ENCODE measurements at regions not wholly inside any gene's neighbourhood (a gene's known extent, or its start where the extent isn't known, plus 50 kb on each side); places are given as distances from the start of the nearest gene placed in this dataset.

GRCh38 chr15:70164910-70165715 lies 67.4 kb upstream of the TLE3 start:
- DNase-seq (ENCODE audit: low read depth), result no peak
- H3K4me3 ChIP-seq (ENCODE audit: control insufficient read depth, low read depth, low read length), result no peak overlapping the region
- no peak for TF ChIP-seq CTCF (IDR thresholded peaks at IDR 0.05; ENCODE audit: control insufficient read depth, insufficient read depth, low read depth, low read length, missing control alignments)

DNA sequence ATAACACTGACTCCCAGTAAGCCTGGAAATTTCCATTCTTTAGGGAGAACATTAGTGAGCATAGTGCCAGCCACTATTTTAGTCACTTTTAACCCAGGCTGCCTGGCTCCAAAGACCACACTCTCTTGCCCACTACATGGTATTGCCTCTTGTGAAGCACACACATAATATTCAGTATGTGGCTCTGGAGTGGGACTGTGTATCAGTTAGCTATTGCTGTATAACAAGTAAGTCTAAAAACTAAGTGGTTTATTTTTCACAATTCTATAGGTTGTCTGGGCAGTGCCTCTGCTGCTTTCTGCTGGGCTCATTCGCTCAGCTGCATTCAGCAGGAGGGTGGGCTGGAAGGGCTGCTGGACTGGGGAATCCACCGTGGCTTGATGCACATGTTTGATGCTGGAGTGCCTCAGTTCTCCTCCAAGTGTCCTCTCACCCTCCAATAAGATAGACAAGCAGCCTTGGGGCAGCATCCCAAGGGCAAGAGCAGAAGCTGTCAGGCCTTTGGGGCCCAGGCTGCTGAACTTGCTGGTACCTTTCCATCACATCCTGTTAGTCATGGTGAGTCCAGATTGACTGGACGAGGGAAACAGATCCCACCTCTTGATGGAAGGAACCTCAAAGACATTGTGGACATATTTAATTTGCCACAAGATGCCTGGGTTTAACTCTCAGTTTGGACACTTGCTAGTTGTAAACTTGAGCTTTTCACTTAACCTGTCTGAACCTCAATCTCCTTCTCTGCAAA lies 66.6 kb upstream of the TLE3 start:
- no peak for TF ChIP-seq CTCF (IDR thresholded peaks at IDR 0.05; ENCODE audit: control insufficient read depth, insufficient read depth, low read depth, low read length, missing control alignments)
- H3K4me3 ChIP-seq (ENCODE audit: control insufficient read depth, low read depth, low read length), result no peak overlapping the region

DNA sequence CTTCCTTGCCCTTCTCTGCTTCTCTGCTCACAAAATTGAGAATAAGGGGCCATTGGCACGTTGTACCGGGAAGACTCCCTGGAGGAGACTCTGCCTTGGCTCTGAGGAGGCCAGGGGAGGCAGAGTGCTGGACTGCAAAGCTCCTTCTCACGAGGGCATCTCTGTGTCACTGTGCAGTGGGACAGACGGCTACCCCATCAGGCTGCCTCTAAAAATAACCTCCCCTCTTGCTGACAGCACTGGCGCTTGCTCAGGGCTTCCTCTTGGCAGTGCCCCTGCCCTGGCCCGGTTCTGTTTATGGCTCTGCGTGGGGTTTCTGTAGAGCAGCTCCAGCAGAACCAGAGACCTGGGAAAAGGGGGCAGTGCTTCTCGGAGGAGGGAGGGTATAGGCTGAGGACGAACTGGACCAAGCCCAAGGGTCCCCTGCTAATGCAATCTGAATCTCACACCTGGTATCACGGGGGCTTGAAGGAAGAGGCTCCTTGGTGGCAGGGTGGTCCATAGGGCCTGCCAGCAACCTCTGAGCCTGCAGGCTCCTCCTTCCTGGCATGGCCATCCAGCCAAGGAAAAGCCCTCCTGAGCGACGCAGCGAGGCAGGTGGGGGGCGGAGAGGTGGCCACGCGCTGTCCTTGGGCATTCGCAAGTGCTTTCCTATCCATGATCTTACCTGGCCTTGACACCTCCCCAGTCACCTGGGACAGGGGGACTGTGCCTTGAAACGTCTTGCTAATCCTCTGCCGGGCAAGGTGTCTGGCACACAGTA lies 63.3 kb upstream of the TLE3 start:
- DNase-seq (ENCODE audit: low read depth), result no peak
- no peak for TF ChIP-seq CTCF (IDR thresholded peaks at IDR 0.05; ENCODE audit: control insufficient read depth, insufficient read depth, low read depth, low read length, missing control alignments)
- H3K4me3 ChIP-seq (ENCODE audit: control insufficient read depth, low read depth, low read length), result no peak overlapping the region

More for the DNA sequence above, 66.6 kb upstream of the TLE3 start:
- DNase-seq (ENCODE audit: low read depth), result no peak

GRCh38 chr15:70160267-70160666 lies 62.5 kb upstream of the TLE3 start:
- no peak for TF ChIP-seq CTCF (IDR thresholded peaks at IDR 0.05; ENCODE audit: control insufficient read depth, insufficient read depth, low read depth, low read length, missing control alignments)
- H3K4me3 ChIP-seq (ENCODE audit: control insufficient read depth, low read depth, low read length), result no peak overlapping the region
- DNase-seq (ENCODE audit: low read depth), result no peak

DNA sequence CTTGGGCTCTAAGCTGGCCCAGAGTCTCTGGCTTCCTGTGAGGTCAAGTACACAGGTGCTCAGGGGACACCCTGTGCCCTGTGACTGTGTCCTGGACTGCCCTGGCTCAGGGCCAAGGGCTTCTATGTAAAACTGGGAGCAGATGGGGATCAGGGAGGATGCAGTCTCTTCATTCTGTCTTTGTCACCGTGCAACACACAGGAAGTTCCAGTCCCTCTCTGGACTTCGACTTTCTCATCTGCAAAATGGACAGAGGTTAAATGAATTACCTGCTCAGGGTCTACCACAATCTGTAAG lies 61.9 kb upstream of the TLE3 start:
- no peak for TF ChIP-seq CTCF (IDR thresholded peaks at IDR 0.05; ENCODE audit: control insufficient read depth, insufficient read depth, low read depth, low read length, missing control alignments)
- no peak overlapping the region for H3K4me3 ChIP-seq (ENCODE audit: control insufficient read depth, low read depth, low read length)
- no peak for DNase-seq (ENCODE audit: low read depth)

GRCh38 chr15:70159001-70159712 lies 61.4 kb upstream of the TLE3 start:
- TF ChIP-seq CTCF (IDR thresholded peaks at IDR 0.05; ENCODE audit: control insufficient read depth, insufficient read depth, low read depth, low read length, missing control alignments), result no peak
- no peak for DNase-seq (ENCODE audit: low read depth)
- H3K4me3 ChIP-seq (ENCODE audit: control insufficient read depth, low read depth, low read length), result no peak overlapping the region

All from AG09309 (cell line).